GM12874 (cell line): ENCODE measurements at regions not wholly inside any gene's neighbourhood (a gene's known extent, or its start where the extent isn't known, plus 50 kb on each side); places are given as distances from the start of the nearest gene placed in this dataset.

Experiments used
- CTCF ChIP-seq: IDR thresholded peaks from 2 replicates; pipeline ENCODE4 v1.5.1; 2011; ENCODE audit warnings: low read depth, mild to moderate bottlenecking, control low read depth, low read length, moderate library complexity; ENCODE audit not compliant: insufficient read depth

- TF ChIP-seq CTCF, result no peak
Measured at GRCh38 chr4:30172416-30172815, 547.8 kb upstream of the PCDH7 start.

GRCh38 chr4:30181512-30181911, 538.7 kb upstream of the PCDH7 start:
- TF ChIP-seq CTCF, result no peak

GRCh38 chr4:30181918-30182317, 538.3 kb upstream of the PCDH7 start:
- no peak for TF ChIP-seq CTCF

- TF ChIP-seq CTCF, result no peak
Measured at GRCh38 chr4:30182786-30183185, 537.4 kb upstream of the PCDH7 start.

- TF ChIP-seq CTCF, result no peak
Measured at GRCh38 chr4:30191902-30192301, 528.3 kb upstream of the PCDH7 start.

GRCh38 chr4:30207389-30207788, 512.8 kb upstream of the PCDH7 start:
- no peak for TF ChIP-seq CTCF

- no peak for TF ChIP-seq CTCF
Measured at GRCh38 chr4:30208731-30209435, 511.3 kb upstream of the PCDH7 start.
